SK-N-MC (cell line): ENCODE measurements at regions not wholly inside any gene's neighbourhood (a gene's known extent, or its start where the extent isn't known, plus 50 kb on each side); places are given as distances from the start of the nearest gene placed in this dataset.

Experiments used
- EZH2 ChIP-seq: fragments of 200-600 bp; sonication (generic); IDR thresholded peaks from one replicate; pipeline ENCODE4 v1.6.1; 2017; ENCODE audit warnings: antibody characterized with exemption
- POLR2AphosphoS5 ChIP-seq: IDR thresholded peaks from 2 replicates; pipeline ENCODE4 v1.6.1; 2012; ENCODE audit warnings: mild to moderate bottlenecking, low read depth, low read length, borderline replicate concordance

DNA sequence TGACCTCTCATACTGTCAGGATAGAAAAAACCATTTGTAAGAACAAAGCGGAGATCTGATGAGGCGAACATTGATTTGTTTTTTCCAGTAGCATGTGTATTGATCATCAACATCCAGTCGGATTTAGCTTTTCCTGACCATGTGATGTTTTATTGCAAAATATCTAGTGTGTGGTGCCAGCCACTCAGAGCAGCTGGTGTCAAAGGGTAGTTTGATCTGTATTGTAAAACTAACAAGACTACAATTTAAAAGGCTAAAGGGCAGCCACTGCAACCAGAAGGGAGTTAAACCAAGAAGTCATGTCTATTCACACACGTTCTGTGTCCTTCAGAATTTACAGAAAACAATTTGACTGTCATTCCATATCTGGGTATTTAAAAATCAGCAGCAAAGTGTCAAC lies 719.0 kb upstream of the FRG1 start:
- TF ChIP-seq EZH2 (no peak), POLR2AphosphoS5 (no peak)
